ENCODE measurements at regions not wholly inside any gene's neighbourhood (a gene's known extent, or its start where the extent isn't known, plus 50 kb on each side); places are given as distances from the start of the nearest gene placed in this dataset.

GRCh38 chr4:162510937-162511336, 347.1 kb upstream of the FSTL5 start:
- TF ChIP-seq, protein P1, sequence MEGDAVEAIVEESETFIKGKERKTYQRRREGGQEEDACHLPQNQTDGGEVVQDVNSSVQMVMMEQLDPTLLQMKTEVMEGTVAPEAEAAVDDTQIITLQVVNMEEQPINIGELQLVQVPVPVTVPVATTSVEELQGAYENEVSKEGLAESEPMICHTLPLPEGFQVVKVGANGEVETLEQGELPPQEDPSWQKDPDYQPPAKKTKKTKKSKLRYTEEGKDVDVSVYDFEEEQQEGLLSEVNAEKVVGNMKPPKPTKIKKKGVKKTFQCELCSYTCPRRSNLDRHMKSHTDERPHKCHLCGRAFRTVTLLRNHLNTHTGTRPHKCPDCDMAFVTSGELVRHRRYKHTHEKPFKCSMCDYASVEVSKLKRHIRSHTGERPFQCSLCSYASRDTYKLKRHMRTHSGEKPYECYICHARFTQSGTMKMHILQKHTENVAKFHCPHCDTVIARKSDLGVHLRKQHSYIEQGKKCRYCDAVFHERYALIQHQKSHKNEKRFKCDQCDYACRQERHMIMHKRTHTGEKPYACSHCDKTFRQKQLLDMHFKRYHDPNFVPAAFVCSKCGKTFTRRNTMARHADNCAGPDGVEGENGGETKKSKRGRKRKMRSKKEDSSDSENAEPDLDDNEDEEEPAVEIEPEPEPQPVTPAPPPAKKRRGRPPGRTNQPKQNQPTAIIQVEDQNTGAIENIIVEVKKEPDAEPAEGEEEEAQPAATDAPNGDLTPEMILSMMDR (IDR thresholded peaks at IDR 0.05; ENCODE audit: low read depth, low read length) = no peak
- TF ChIP-seq EZH2phosphoT487 (IDR thresholded peaks at IDR 0.05; ENCODE audit: low read depth) = no peak
